ENCODE measurements at regions not wholly inside any gene's neighbourhood (a gene's known extent, or its start where the extent isn't known, plus 50 kb on each side); places are given as distances from the start of the nearest gene placed in this dataset.

DNA sequence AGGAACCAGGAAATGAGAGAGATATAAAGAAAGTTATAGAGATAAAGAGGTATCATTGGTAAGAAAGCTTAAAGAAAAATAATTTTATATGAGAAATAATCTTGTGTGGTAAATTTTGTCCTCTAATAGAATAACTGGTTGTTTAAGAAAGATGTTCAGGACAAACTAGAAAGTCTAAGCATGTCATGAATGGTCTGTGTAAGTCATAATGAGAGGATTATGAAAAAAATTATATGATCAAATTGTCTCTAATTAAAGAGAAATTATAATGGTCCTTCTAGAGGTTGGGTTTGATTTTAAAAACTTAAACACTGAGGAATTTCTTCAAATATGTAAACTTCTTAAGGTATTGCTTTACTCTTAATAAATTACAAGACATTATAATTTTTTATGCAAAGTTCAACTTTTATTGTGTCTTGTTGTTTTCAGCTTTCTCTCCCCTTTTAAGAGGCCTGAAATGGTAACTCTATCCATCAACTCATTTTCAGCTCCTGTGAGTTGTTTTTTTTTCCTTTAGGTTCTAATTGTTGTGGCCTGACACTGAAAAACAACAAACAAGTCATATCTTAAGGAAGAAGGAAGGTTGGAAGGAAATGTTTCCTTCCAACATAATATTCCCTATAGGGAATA is 88.2 kb upstream of the CNOT2 start:
- no peak for DNase-seq

- no peak for DNase-seq
Measured at GRCh38 chr12:70157099-70157498, 86.1 kb upstream of the CNOT2 start.

DNA sequence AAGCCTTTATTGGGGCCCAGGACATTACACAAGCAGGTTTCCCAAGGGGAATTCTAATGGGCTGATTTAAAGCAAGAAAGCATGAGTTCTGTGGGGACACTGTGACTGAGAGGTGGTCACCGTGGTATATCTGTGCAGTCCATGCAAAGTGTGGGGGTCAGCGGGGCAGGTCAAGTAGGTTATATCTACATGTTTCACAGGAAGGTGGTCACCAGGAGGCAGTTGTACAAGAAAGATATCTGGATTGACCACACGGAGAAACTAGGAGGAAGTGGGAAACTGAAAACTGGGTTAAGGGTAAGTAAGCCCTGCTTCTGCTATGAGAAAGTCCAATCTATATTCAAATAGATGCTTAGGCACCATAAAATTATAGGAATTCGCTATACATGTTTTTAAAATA is 77.8 kb upstream of the CNOT2 start:
- no peak for DNase-seq

DNA sequence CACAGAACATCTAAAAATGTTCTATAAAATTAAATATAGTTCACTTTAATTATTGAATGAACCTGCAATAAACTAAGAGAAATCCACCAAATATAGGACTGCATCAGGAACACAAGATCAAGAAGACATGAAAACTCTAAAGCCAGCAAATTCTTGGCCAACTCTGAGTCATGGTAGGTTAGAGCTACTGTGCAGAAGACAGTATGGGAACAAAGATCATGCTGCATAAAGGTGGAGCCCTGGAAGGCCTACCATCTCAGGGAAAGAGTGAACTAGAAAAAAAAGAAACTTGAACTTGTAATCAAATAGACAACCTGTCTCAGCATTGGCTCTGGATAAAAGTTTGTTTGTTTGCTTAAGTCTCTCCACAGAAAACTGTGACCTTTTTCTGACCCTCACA is 66.9 kb upstream of the CNOT2 start:
- no peak for DNase-seq

GRCh38 chr12:70177631-70178030 is 65.6 kb upstream of the CNOT2 start:
- DNase-seq = no peak

DNA sequence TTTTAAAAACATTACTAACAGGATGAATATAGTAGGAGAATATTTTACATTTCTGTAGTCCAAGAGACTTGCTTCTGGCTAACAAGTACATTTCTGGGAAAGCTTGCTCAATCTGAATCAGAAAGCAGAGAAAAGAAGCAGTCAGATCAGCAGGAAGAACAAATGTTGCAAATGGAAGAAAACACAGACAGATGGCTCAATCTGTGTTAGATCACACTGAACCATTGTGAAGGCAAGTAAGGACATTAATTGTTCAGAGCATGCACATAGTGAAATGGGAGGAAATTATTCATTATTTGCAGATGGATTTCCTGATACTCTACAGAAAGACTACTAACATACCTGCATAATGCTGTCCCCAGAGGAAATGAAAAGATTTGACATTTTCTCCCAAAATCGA is 65.2 kb upstream of the CNOT2 start:
- no peak for DNase-seq

DNA sequence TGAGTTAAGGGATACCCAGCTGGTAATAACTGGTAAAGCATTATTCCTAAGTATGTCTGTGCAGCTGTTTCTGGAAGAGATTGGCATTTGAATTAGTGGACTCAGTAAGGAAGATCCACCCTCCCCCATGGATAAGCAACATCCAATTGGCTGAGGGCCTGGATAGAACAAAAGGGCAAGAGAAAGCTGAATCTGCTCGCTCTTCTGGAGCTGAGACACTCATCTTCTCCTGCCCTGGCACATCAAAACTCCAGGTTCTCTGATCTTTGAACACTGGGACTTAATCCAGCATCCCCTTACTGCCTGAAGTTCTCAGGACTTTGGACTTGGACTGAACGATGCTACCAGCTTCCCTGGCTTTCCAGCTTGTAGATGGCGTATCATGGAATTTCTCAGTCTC is 63.1 kb upstream of the CNOT2 start:
- DNase-seq = no peak

DNA sequence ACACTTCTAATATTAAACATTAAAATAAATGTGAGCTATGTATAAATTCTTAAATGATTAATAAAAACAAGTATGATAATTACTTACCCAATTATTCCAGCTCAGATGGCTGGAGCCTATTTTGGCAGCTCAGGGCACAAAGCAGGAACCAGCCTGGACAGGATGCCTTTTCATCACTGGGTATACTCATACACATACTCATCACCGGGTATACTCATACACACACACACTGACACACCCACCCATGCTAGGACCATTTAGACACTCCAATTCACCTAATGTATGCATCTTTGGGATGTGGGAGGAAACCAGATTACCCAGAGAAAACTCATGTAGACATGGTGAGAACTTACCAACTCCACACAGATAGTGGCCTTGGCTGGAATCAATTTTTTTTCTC is 57.9 kb upstream of the CNOT2 start:
- DNase-seq = no peak

- no peak for DNase-seq
Measured at GRCh38 chr12:70186436-70186835, 56.8 kb upstream of the CNOT2 start.

DNA sequence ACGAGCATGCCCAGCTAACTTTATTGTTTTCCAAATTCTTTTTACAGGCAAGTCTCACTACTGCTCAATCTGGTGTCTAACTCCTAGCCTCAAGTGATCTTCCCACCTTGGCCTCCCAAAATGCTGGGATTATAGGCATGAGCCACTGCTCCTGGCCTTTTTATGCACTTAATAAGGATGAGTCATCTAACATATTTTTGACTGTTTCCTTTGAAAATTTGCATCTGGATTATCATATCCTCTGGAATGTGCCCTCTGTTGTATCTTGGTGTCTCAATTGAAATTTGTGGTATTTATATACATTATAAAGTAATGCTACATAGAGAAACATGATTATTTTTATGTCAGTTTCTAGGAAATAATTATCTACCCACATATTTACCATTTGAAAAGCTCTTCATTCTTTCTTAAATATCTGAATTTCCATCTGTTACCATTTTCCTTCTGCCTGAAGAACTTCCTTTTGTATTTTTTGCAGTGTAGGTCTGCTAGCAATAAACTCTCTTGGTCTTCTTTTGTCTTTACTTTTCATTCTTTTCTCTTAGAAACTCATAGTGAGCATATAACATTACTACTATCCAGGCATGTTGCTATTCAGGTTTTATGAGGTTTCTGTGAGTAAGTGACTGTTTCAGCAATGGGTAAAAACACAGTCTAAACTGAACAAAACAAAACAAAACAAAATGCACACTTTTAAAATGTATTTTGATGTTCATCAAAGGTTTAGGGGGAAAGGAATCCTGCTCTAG is 52.8 kb upstream of the CNOT2 start:
- DNase-seq = no peak
